ENCODE measurements at regions not wholly inside any gene's neighbourhood (a gene's known extent, or its start where the extent isn't known, plus 50 kb on each side); places are given as distances from the start of the nearest gene placed in this dataset.

- H3K9ac ChIP-seq (ENCODE audit: control insufficient read depth, extremely low read depth, insufficient read depth, low read length): no peak overlapping the region
- no peak overlapping the region for H3K4me2 ChIP-seq (ENCODE audit: control insufficient read depth, extremely low read depth, insufficient read depth, low read depth, low read length)
- no peaks in the 10 kb centered on the region for H4K20me1 ChIP-seq (ENCODE audit: control insufficient read depth, extremely low read depth, insufficient read depth, low read length)
- H3K27ac ChIP-seq (ENCODE audit: control insufficient read depth, insufficient read depth, low read length): no peak overlapping the region
- dilution Hi-C loops (cut with MboI; ENCODE audit: extremely low pct_ligation_motif_present, low sequenced_read_pairs): no loop called here
- TF ChIP-seq EZH2 (IDR thresholded peaks at IDR 0.05; ENCODE audit: low read length): no peak
- no peak for TF ChIP-seq CTCF (optimal IDR thresholded peaks at IDR 0.05 in 1 of 3, IDR thresholded peaks at IDR 0.05 in 1 of 3, conservative IDR thresholded peaks at IDR 0.05 in 1 of 3; ENCODE audit: extremely low read depth in 1 of 3, insufficient read depth in 2 of 3, low read length in 3 of 3)
- FAIRE-seq (no peak), DNase-seq (ENCODE audit: low read depth, low spot score) (no peak)
- no peaks in the 10 kb centered on the region for H3K9me3 ChIP-seq (ENCODE audit: control insufficient read depth, low read depth, low read length)
- H3K4me3 ChIP-seq (ENCODE audit: control insufficient read depth in 2 of 3, extremely low read depth in 1 of 3, insufficient read depth in 2 of 3, low read depth in 1 of 3, low read length in 3 of 3): no peak overlapping the region
- H3K79me2 ChIP-seq (ENCODE audit: control insufficient read depth, insufficient read depth, low read length): no peaks in the 10 kb centered on the region
- no peaks in the 10 kb centered on the region for H3K36me3 ChIP-seq (ENCODE audit: control insufficient read depth in 2 of 2, extremely low read depth in 1 of 2, insufficient read depth in 2 of 2, low read length in 2 of 2)
- no peaks in the 10 kb centered on the region for H3K9me1 ChIP-seq (ENCODE audit: control insufficient read depth, extremely low read depth, insufficient read depth, low read length)
- no peaks in the 10 kb centered on the region for H3K4me1 ChIP-seq (ENCODE audit: control insufficient read depth, extremely low read depth, insufficient read depth, low read length)
- H2AFZ ChIP-seq (ENCODE audit: control insufficient read depth, low read length): no peak overlapping the region
- peaks cover 9% of the 10 kb centered on the region for H3K27me3 ChIP-seq (ENCODE audit: control insufficient read depth, extremely low read depth, insufficient read depth, low read length)
Measured at GRCh38 chr5:133694181-133694831, 82.0 kb upstream of the FSTL4 start.

GRCh38 chr5:133691448-133691847 is 79.1 kb upstream of the FSTL4 start:
- H3K4me1 ChIP-seq (ENCODE audit: control insufficient read depth, extremely low read depth, insufficient read depth, low read length): peaks cover 19% of the 10 kb centered on the region
- no peaks in the 10 kb centered on the region for H3K36me3 ChIP-seq (ENCODE audit: control insufficient read depth in 2 of 2, extremely low read depth in 1 of 2, insufficient read depth in 2 of 2, low read length in 2 of 2)
- peaks cover 8% of the 10 kb centered on the region for H3K27me3 ChIP-seq (ENCODE audit: control insufficient read depth, extremely low read depth, insufficient read depth, low read length)
- H3K4me2 ChIP-seq (ENCODE audit: control insufficient read depth, extremely low read depth, insufficient read depth, low read depth, low read length): no peak overlapping the region
- no peaks in the 10 kb centered on the region for H3K9me3 ChIP-seq (ENCODE audit: control insufficient read depth, low read depth, low read length)
- H2AFZ ChIP-seq (ENCODE audit: control insufficient read depth, low read length): no peak overlapping the region
- no peaks in the 10 kb centered on the region for H3K9me1 ChIP-seq (ENCODE audit: control insufficient read depth, extremely low read depth, insufficient read depth, low read length)
- H3K4me3 ChIP-seq (ENCODE audit: control insufficient read depth in 2 of 3, extremely low read depth in 1 of 3, insufficient read depth in 2 of 3, low read depth in 1 of 3, low read length in 3 of 3): no peak overlapping the region
- no peak overlapping the region for H3K27ac ChIP-seq (ENCODE audit: control insufficient read depth, insufficient read depth, low read length)
- DNase-seq (ENCODE audit: low read depth, low spot score) (no peak), FAIRE-seq (no peak)
- no peaks in the 10 kb centered on the region for H4K20me1 ChIP-seq (ENCODE audit: control insufficient read depth, extremely low read depth, insufficient read depth, low read length)
- no peaks in the 10 kb centered on the region for H3K79me2 ChIP-seq (ENCODE audit: control insufficient read depth, insufficient read depth, low read length)
- no peak for TF ChIP-seq CTCF (optimal IDR thresholded peaks at IDR 0.05 in 1 of 3, IDR thresholded peaks at IDR 0.05 in 1 of 3, conservative IDR thresholded peaks at IDR 0.05 in 1 of 3; ENCODE audit: extremely low read depth in 1 of 3, insufficient read depth in 2 of 3, low read length in 3 of 3)
- no peak for TF ChIP-seq EZH2 (IDR thresholded peaks at IDR 0.05; ENCODE audit: low read length)
- dilution Hi-C loops (cut with MboI; ENCODE audit: extremely low pct_ligation_motif_present, low sequenced_read_pairs): no loop called here
- no peak overlapping the region for H3K9ac ChIP-seq (ENCODE audit: control insufficient read depth, extremely low read depth, insufficient read depth, low read length)
